ENCODE measurements at regions not wholly inside any gene's neighbourhood (a gene's known extent, or its start where the extent isn't known, plus 50 kb on each side); places are given as distances from the start of the nearest gene placed in this dataset.
A peak's percentile ranks its signal among the peaks of the same experiment; 100 is the strongest.

GRCh38 chr5:118552146-118552545, 436.2 kb downstream of the DTWD2 start:
- TF ChIP-seq, protein P1, sequence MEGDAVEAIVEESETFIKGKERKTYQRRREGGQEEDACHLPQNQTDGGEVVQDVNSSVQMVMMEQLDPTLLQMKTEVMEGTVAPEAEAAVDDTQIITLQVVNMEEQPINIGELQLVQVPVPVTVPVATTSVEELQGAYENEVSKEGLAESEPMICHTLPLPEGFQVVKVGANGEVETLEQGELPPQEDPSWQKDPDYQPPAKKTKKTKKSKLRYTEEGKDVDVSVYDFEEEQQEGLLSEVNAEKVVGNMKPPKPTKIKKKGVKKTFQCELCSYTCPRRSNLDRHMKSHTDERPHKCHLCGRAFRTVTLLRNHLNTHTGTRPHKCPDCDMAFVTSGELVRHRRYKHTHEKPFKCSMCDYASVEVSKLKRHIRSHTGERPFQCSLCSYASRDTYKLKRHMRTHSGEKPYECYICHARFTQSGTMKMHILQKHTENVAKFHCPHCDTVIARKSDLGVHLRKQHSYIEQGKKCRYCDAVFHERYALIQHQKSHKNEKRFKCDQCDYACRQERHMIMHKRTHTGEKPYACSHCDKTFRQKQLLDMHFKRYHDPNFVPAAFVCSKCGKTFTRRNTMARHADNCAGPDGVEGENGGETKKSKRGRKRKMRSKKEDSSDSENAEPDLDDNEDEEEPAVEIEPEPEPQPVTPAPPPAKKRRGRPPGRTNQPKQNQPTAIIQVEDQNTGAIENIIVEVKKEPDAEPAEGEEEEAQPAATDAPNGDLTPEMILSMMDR (IDR thresholded peaks at IDR 0.05; ENCODE audit: low read length, missing control alignments), result no peak
- no peak overlapping the region for H3K4me3 ChIP-seq (replicated peaks; ENCODE audit: low read depth, low read length)
- no peak for DNase-seq (ENCODE audit: low read depth)

DNA sequence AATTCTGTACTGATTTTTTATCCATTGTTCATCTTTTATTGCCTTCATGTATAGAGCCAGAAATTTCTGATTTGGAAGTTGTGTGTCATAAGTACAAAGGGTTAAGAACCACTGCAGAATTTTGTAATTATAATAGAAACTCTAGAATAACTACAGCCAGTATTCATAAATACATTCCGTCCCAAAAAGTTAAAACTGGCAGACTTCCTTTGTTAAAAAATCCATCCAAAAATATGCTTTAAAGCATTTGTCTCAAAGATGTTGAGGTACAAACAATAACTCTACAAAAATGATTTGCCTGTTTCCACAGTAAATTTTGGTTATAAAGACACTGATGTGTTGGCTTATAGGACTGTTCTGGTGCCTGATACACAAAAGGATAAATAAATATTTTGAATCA, 436.6 kb downstream of the DTWD2 start:
- TF ChIP-seq, protein P1 (IDR thresholded peaks at IDR 0.05; ENCODE audit: low read length, missing control alignments), result no peak
- no peak for DNase-seq (ENCODE audit: low read depth)
- no peak overlapping the region for H3K4me3 ChIP-seq (replicated peaks; ENCODE audit: low read depth, low read length)

GRCh38 chr5:118551031-118551430, 437.3 kb downstream of the DTWD2 start:
- no peak overlapping the region for H3K4me3 ChIP-seq (replicated peaks; ENCODE audit: low read depth, low read length)
- no peak for DNase-seq (ENCODE audit: low read depth)
- TF ChIP-seq, protein P1 (IDR thresholded peaks at IDR 0.05; ENCODE audit: low read length, missing control alignments), result no peak

- peak; percentile 56 for DNase-seq (ENCODE audit: low read depth)
- no peak overlapping the region for H3K4me3 ChIP-seq (replicated peaks; ENCODE audit: low read depth, low read length)
- TF ChIP-seq, protein P1 (IDR thresholded peaks at IDR 0.05; ENCODE audit: low read length, missing control alignments), result no peak
Observed at GRCh38 chr5:118548761-118549720, 439.3 kb downstream of the DTWD2 start.

DNA sequence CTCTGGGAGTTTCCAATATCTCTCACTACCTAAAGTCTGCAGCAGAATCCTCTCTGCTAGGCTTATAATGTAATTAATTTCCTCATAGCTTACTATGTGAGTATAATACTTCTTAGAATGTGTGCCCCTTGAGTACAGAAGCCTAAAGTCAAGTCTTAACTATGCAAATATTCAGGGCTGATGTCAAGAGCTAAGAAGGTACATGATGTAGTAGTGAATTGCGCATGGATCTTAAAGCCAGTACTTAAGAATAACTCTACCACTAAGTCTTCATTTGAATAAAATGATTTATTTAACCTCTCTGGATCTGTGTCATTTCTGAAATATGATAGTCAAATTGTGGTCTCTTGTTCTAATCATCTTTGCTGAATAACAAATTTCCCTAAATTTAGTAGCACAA, 442.9 kb downstream of the DTWD2 start:
- TF ChIP-seq, protein P1 (IDR thresholded peaks at IDR 0.05; ENCODE audit: low read length, missing control alignments), result no peak
- no peak overlapping the region for H3K4me3 ChIP-seq (replicated peaks; ENCODE audit: low read depth, low read length)
- no peak for DNase-seq (ENCODE audit: low read depth)

- TF ChIP-seq, protein P1 (IDR thresholded peaks at IDR 0.05; ENCODE audit: low read length, missing control alignments), result no peak
- no peak overlapping the region for H3K4me3 ChIP-seq (replicated peaks; ENCODE audit: low read depth, low read length)
- DNase-seq (ENCODE audit: low read depth), result no peak
Observed at GRCh38 chr5:118544887-118545449, 443.4 kb downstream of the DTWD2 start.
